Myocyte (in vitro differentiated cells): ENCODE measurements at regions not wholly inside any gene's neighbourhood (a gene's known extent, or its start where the extent isn't known, plus 50 kb on each side); places are given as distances from the start of the nearest gene placed in this dataset.

ENCODE experiments used
- DNase-seq: peaks from one replicate; pipeline ENCODE4 v3.0.0-alpha.2; 2012; ENCODE audit warnings: low read depth

- DNase-seq: no peak
Observed at GRCh38 chr5:130731839-130732238, 433.2 kb downstream of the HINT1 start.

GRCh38 chr5:130729541-130729940 is 435.5 kb downstream of the HINT1 start:
- no peak for DNase-seq

- no peak for DNase-seq
Observed at GRCh38 chr5:130727830-130728229, 437.2 kb downstream of the HINT1 start.

GRCh38 chr5:130724658-130725057 is 440.4 kb downstream of the HINT1 start:
- no peak for DNase-seq

- peak; percentile 83 for DNase-seq
Observed at GRCh38 chr5:130720355-130720754, 444.7 kb downstream of the HINT1 start.

- peak; percentile 24 for DNase-seq
Observed at GRCh38 chr5:130715541-130715940, 449.5 kb downstream of the HINT1 start.

- DNase-seq: no peak
Observed at GRCh38 chr5:130714200-130714599, 450.9 kb downstream of the HINT1 start.

GRCh38 chr5:130712324-130712723 is 452.7 kb downstream of the HINT1 start:
- DNase-seq: no peak

- no peak for DNase-seq
Observed at GRCh38 chr5:130710596-130710995, 454.5 kb downstream of the HINT1 start.

GRCh38 chr5:130708754-130709153 is 456.3 kb downstream of the HINT1 start:
- no peak for DNase-seq

- no peak for DNase-seq
Observed at GRCh38 chr5:130706696-130707095, 458.4 kb downstream of the HINT1 start.

GRCh38 chr5:130705368-130705767 is 459.7 kb downstream of the HINT1 start:
- no peak for DNase-seq

- DNase-seq: no peak
Observed at GRCh38 chr5:130693509-130693908, 471.5 kb downstream of the HINT1 start.

- peak; percentile 72 for DNase-seq
Observed at GRCh38 chr5:130692770-130693169, 472.3 kb downstream of the HINT1 start.

GRCh38 chr5:130689831-130690230 is 475.2 kb downstream of the HINT1 start:
- no peak for DNase-seq

GRCh38 chr5:130687085-130687733 is 477.8 kb downstream of the HINT1 start:
- DNase-seq: no peak

GRCh38 chr5:130678637-130679036 is 486.4 kb downstream of the HINT1 start:
- DNase-seq: no peak

GRCh38 chr5:130666462-130666861 is 498.6 kb downstream of the HINT1 start:
- DNase-seq: no peak

- DNase-seq: peak; percentile 34
Observed at GRCh38 chr5:130652176-130652575, 512.9 kb downstream of the HINT1 start.

GRCh38 chr5:130651440-130651839 is 513.6 kb downstream of the HINT1 start:
- DNase-seq: no peak

- DNase-seq: no peak
Observed at GRCh38 chr5:130643321-130643720, 521.7 kb downstream of the HINT1 start.

- no peak for DNase-seq
Observed at GRCh38 chr5:130642461-130642860, 522.6 kb downstream of the HINT1 start.

- no peak for DNase-seq
Observed at GRCh38 chr5:130627145-130627544, 537.9 kb downstream of the HINT1 start.

- DNase-seq: no peak
Observed at GRCh38 chr5:130624805-130625204, 540.3 kb downstream of the HINT1 start.
